DND-41 (cell line): ENCODE measurements at regions not wholly inside any gene's neighbourhood (a gene's known extent, or its start where the extent isn't known, plus 50 kb on each side); places are given as distances from the start of the nearest gene placed in this dataset.

Source experiments
- ATAC-seq: fragments of 200-7000 bp; cut with Tn5 transposase; 3 replicates; pipeline ENCODE4 v1.9.1; 2021; ENCODE audit warnings: low read depth; ENCODE audit not compliant: insufficient read depth
- DNase-seq: peaks from one replicate; pipeline ENCODE4 v3.0.0-alpha.2; 2020
- H2AFZ ChIP-seq: 2 replicates; pipeline ENCODE4 v1.6.0; 2012; ENCODE audit warnings: low read depth, low read length
- H3K27ac ChIP-seq: 2 replicates; pipeline ENCODE4 v1.5.1; 2012; ENCODE audit warnings: low read length, inconsistent platforms
- H3K27me3 ChIP-seq: fragments of 200-600 bp; sonication (generic); 2 replicates; pipeline ENCODE4 v1.6.0; 2012; ENCODE audit warnings: low read length, mild to moderate bottlenecking, inconsistent platforms; ENCODE audit not compliant: insufficient read depth, poor library complexity
- H3K36me3 ChIP-seq: 2 replicates; pipeline ENCODE4 v1.5.1; 2012; ENCODE audit warnings: low read length, inconsistent platforms; ENCODE audit not compliant: insufficient read depth
- H3K4me1 ChIP-seq: 2 replicates; pipeline ENCODE4 v1.5.1; 2012; ENCODE audit warnings: mild to moderate bottlenecking, low read length; ENCODE audit not compliant: insufficient read depth
- H3K4me2 ChIP-seq: 2 replicates; pipeline ENCODE4 v1.6.0; 2012; ENCODE audit warnings: mild to moderate bottlenecking, moderate library complexity, low read length, inconsistent platforms; ENCODE audit not compliant: insufficient read depth
- H3K4me3 ChIP-seq, 2 experiments: fragments of 200-600 bp in 1 of 2; shearing (Covaris generic) in 1 of 2; 2 replicates each; pipeline ENCODE4 v1.5.1; 2012 to 2016; ENCODE audit warnings: inconsistent platforms in 2 of 2, low read length in 2 of 2, mild to moderate bottlenecking in 2 of 2, low read depth in 1 of 2, moderate library complexity in 1 of 2
- H3K79me2 ChIP-seq: 2 replicates; pipeline ENCODE4 v1.6.0; 2012; ENCODE audit warnings: low read length, inconsistent platforms; ENCODE audit not compliant: insufficient read depth
- H3K9ac ChIP-seq: 2 replicates; pipeline ENCODE4 v1.6.0; 2012; ENCODE audit warnings: low read depth, mild to moderate bottlenecking, inconsistent platforms, low read length, moderate library complexity
- H3K9me3 ChIP-seq: 2 replicates; pipeline ENCODE4 v1.5.1; 2012; ENCODE audit warnings: low read length, moderate library complexity, mild to moderate bottlenecking, inconsistent platforms; ENCODE audit not compliant: insufficient read depth, severe bottlenecking
- H4K20me1 ChIP-seq: 2 replicates; pipeline ENCODE4 v1.6.0; 2012; ENCODE audit warnings: low read length; ENCODE audit not compliant: insufficient read depth
- EZH2 ChIP-seq: IDR thresholded peaks from 3 replicates; pipeline ENCODE4 v1.6.1; 2012; ENCODE audit warnings: borderline replicate concordance, low read depth, mild to moderate bottlenecking, moderate library complexity, low read length, inconsistent platforms; ENCODE audit not compliant: severe bottlenecking
- TF ChIP-seq, protein P1 (sequence below): IDR thresholded peaks from 2 replicates; pipeline ENCODE4 v1.5.1; 2012; ENCODE audit warnings: borderline replicate concordance, low read length, moderate library complexity, mild to moderate bottlenecking; ENCODE audit not compliant: poor library complexity, severe bottlenecking; ENCODE audit errors: extremely low read depth

DNA sequence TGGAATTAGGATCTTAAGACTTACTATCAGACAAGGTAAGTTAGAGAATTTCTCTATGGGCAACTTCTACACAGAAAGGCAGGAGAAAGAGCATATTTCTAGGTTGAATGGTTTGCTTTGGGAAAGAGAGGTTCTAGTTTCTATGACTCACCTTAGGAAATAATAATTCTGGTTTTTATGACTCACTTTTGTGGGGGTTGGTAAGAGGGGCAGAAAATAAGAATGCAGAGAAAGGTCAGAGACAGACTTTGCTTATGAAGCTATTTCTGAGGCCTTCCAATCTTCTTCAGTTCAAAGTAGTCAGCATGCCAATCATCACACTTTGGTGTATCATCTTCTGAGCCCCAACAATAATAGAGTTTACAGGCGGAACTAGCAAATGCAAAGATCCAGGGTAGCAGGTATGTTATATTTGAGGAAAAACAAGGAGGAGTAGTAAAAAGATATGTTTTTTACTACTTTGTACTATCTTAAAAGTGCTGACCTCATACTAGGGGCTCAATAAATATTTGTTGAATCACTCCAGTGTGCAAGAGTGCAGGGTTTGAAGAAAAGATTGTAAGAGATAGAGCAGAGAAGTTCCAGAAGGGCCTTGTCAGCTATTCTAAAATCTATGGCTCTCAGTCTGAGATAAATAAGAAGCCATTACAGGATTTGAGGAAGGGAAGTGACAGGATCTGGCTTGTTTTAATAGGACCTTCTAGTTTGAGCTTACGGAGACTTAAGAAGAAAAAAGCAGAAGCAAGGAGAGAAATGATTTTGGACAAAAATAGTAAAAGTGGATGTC is 56.7 kb upstream of the LRFN5 start:
- Histone ChIP-seq H3K79me2 (no peaks in the 10 kb centered on the region), H3K4me2 (no peak overlapping the region), H3K9ac (no peak overlapping the region), H3K4me1 (no peaks in the 10 kb centered on the region), H3K9me3 (no peaks in the 10 kb centered on the region), H3K27ac (no peak overlapping the region), H4K20me1 (no peaks in the 10 kb centered on the region), H3K4me3 (no peak overlapping the region), H3K27me3 (no peaks in the 10 kb centered on the region), H3K36me3 (no peaks in the 10 kb centered on the region), H2AFZ (no peak overlapping the region)
- TF ChIP-seq, protein P1, sequence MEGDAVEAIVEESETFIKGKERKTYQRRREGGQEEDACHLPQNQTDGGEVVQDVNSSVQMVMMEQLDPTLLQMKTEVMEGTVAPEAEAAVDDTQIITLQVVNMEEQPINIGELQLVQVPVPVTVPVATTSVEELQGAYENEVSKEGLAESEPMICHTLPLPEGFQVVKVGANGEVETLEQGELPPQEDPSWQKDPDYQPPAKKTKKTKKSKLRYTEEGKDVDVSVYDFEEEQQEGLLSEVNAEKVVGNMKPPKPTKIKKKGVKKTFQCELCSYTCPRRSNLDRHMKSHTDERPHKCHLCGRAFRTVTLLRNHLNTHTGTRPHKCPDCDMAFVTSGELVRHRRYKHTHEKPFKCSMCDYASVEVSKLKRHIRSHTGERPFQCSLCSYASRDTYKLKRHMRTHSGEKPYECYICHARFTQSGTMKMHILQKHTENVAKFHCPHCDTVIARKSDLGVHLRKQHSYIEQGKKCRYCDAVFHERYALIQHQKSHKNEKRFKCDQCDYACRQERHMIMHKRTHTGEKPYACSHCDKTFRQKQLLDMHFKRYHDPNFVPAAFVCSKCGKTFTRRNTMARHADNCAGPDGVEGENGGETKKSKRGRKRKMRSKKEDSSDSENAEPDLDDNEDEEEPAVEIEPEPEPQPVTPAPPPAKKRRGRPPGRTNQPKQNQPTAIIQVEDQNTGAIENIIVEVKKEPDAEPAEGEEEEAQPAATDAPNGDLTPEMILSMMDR: no peak
- no peak for TF ChIP-seq EZH2
- DNase-seq (no peak), ATAC-seq (no peak)

DNA sequence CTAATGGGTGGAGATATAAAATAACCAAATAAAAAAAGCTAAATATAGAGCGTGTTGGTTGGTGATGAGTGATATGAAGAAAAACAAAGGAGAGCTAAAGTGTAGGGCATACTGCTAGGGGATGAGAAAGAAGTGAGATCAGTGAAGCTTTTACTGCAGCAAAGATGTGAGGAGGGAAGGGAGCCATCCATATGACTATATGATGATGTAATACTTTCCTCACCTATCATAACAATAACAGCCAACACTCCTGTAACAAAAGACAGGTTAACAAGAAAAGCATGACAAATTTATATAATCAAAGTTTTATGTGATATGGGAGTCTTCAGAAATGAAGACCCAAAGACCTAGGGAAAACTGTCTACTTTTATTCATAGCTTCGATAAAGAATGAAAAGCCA is 57.4 kb upstream of the LRFN5 start:
- H3K4me3 ChIP-seq: no peak overlapping the region
- H3K27me3 ChIP-seq: no peaks in the 10 kb centered on the region
- no peak overlapping the region for H3K27ac ChIP-seq
- no peak for DNase-seq
- H3K79me2 ChIP-seq: no peaks in the 10 kb centered on the region
- no peak overlapping the region for H2AFZ ChIP-seq
- TF ChIP-seq EZH2: no peak
- no peaks in the 10 kb centered on the region for H3K4me1 ChIP-seq
- H4K20me1 ChIP-seq: no peaks in the 10 kb centered on the region
- H3K4me2 ChIP-seq: no peak overlapping the region
- no peak for ATAC-seq
- H3K36me3 ChIP-seq: no peaks in the 10 kb centered on the region
- H3K9ac ChIP-seq: no peak overlapping the region
- no peaks in the 10 kb centered on the region for H3K9me3 ChIP-seq

DNA sequence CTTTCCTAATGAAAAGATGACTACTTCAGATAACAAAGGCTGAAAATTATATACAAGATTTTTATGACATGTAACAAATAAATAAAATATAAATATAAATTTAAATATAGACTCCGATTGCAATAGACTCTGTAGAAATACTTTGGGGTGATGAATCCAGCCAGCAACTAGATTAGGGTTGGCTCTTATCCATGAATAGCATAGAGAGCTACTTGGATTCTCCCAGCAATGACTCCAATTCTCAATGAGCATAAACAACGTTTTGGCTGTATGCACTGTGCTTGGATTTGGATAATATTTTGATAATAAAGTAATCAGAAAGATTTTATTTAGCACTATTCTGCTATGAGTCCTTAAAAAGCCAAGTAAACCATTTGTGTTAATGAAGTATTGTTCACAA is 58.0 kb upstream of the LRFN5 start:
- ATAC-seq: no peak
- Histone ChIP-seq H2AFZ (no peak overlapping the region), H3K4me1 (no peaks in the 10 kb centered on the region), H3K4me3 (no peak overlapping the region), H3K27ac (no peak overlapping the region), H3K4me2 (no peak overlapping the region), H3K27me3 (no peaks in the 10 kb centered on the region), H4K20me1 (no peaks in the 10 kb centered on the region), H3K9me3 (no peaks in the 10 kb centered on the region), H3K36me3 (no peaks in the 10 kb centered on the region), H3K79me2 (no peaks in the 10 kb centered on the region), H3K9ac (no peak overlapping the region)
- TF ChIP-seq EZH2: no peak
- DNase-seq: no peak

DNA sequence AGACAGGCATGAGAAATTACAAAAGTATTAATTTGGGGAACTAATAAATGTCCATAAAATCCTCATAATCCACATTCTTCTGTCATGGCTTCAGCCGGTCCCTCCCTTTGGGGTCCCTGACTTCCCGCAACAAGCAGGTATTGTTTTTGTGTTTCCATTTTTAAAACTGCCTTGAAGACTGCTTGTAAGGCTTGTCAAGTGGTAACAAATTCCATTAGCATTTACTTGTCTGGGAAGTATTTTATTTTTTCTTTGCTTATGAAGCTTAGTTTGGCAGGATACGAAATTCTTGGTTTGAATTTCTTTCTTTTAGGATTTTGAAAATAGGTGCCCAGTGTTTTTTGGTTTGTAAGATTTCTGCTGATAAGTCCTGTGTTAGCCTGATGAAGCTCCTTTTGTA is 65.3 kb upstream of the LRFN5 start:
- Histone ChIP-seq H3K9me3 (peaks cover 4% of the 10 kb centered on the region), H3K9ac (no peak overlapping the region), H3K4me3 (no peak overlapping the region), H3K4me2 (no peak overlapping the region), H2AFZ (no peak overlapping the region), H3K4me1 (no peaks in the 10 kb centered on the region), H4K20me1 (no peaks in the 10 kb centered on the region), H3K27ac (no peak overlapping the region), H3K79me2 (no peaks in the 10 kb centered on the region), H3K36me3 (no peaks in the 10 kb centered on the region), H3K27me3 (no peaks in the 10 kb centered on the region)
- ATAC-seq (no peak), DNase-seq (no peak)
- TF ChIP-seq, protein P1: no peak
- no peak for TF ChIP-seq EZH2
